ENCODE measurements at regions not wholly inside any gene's neighbourhood (a gene's known extent, or its start where the extent isn't known, plus 50 kb on each side); places are given as distances from the start of the nearest gene placed in this dataset.

DNA sequence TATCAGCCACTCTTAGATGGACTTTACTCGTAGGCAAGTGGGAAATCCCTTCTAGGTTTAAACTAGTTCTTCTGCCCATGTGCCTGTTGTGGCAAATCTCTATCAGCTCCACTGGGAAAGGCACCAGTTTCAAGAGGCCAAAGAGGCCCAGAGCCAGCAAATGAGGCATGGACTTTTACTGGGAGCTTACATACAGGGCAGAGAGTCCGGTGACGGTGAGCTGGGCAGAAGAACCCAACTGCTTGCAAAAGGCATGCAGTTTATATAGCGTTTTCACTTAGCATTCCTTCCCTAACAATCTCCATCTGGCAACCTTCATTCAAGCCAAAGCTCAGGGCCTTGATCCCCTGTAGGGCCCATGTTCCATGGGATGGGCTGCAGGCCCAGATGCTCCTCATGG lies 93.0 kb upstream of the C3orf80 start:
- DNase-seq = no peak

GRCh38 chr3:160133757-160134156 lies 91.5 kb upstream of the C3orf80 start:
- no peak for DNase-seq

DNA sequence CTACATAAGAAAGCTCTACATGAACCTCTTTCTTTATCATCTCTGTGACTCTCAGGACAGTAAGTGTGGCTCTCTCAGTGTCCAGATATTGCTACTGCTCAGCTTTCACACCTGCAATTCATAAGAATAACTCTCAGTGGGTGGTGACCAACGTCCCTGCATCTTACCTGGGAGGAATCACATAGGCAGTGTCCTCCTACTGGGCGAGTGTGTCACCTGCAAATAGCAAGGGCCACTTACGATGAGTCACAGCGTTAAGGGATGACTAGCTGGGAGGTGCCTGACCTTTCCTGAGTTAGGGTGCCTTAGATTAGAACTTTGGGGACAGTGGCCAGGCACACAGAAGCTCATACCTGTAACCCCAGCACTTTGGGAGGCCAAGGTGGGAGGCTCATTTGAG lies 90.8 kb upstream of the C3orf80 start:
- no peak for DNase-seq

DNA sequence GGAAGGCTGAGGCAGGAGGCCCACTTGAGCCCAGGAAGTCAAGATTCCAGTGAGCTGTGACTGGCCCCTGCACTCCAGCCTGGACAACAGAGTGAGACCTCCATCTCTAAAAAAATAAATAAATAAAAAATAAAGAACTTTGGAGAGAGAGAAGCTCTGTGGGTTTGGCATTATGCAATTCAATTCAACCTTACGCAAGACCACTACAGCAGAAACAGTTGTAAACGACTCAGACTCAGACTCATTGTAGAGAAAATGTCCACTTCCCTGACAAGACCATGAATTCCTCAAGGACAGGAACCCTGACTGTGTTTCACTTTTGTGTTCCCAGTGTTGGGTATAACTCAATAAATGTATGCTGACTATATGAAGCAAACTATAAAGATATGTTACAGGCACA lies 90.3 kb upstream of the C3orf80 start:
- no peak for DNase-seq

DNA sequence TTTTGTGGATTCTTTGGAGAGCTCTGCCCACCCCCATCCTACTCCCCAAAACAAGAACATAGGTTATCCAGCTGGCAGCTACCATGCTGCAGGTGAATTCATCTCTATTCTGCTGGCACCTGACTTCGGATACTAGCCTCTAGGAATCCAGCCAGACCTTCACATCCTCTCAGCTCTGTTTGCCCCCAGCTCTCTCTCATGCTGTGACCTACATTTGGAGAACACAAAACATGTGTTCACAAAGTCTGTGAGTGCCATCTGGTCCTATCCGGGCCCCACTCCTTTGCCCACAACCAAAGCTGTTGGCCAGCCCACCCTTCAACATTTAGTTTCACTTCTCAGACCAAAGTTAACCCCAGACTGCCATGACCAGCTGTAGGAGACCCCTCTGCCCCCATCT lies 89.4 kb upstream of the C3orf80 start:
- DNase-seq = no peak

DNA sequence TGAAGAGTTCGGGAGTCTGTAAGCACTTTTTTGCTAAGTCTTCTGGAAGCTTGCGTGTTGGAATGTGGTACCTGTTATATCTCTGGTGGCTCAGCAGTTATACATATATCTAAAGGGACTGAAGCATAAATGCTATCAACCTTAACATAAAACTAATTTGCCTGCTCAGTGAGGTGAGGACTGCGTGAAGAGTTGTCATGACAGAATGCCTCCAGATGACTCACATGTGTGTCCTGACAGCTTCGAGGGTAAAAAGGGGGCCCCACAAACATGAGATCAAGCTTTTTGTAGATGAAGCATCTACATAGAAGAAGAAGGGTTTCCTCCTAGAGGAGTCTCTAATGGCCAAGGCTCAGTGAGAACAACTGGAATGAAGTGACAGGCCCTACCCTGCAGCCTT lies 88.8 kb upstream of the C3orf80 start:
- DNase-seq = no peak

DNA sequence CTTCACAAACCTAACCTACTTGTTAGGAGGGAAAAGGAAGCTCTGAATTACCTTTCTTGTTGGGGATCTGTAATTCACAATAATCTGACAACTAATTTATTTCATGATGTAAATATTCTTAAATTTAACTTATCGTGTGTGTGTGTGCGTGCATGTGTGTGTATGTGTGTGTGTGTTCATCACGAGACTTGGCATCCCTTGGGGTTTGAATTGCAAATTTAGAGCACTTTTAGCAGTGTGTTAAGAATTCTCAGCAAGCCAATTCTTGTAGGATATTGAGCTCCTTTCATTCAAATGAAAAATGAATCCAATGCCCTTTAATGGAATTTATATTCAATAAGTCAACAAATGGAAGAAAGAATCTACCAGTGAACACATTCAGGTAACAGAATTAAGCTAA lies 85.9 kb upstream of the C3orf80 start:
- no peak for DNase-seq

DNA sequence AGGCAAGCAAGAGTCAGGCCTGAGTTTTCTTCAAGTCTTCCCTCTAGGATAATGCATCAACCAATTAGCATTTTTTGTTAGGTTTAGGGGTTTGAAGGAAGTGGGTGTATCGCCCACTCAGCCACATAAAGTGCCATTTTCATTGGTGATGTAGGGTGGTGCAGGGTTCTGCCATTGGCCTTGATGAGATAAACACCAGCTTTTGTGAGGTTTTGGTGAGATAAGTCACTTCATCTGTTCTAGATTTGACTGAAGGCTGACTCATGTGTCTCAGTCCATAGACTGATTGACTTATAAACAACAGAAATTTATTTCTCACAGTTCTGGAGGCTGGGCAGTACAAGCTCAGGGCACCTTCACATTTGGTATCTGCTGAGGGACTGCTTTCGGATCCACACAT lies 84.5 kb upstream of the C3orf80 start:
- no peak for DNase-seq

DNA sequence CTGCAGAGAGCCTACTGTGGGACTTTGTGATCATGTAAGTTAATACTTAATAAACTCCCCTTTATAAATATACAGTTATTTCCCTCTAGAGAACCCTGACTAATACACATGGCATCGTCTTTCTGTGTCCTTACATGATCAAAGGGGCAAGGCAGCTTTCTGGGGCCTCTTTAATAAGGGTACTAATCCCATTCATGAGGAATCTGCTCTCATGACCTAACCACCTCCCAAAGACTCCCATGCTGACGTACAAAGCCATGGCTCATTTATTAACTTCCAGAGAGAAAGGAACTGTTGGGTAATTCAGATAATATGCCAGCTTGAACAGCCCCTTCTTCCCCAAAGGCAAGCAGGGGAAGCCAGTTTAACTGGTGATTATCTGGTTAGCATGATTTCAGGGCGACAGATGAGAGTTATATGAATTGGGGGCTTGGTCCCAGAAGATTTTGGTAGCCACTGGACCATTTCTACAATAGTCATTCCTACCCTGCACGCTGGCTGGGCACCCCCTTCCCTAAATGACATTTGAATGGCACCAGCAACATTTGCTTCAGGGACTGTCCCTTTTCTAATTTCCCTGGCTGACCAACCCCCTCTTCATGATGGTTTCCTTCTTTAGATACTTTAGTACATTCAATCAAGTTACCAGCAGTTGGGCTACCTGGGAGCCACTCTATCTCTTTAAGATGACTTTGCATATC lies 83.6 kb upstream of the C3orf80 start:
- no peak for DNase-seq

DNA sequence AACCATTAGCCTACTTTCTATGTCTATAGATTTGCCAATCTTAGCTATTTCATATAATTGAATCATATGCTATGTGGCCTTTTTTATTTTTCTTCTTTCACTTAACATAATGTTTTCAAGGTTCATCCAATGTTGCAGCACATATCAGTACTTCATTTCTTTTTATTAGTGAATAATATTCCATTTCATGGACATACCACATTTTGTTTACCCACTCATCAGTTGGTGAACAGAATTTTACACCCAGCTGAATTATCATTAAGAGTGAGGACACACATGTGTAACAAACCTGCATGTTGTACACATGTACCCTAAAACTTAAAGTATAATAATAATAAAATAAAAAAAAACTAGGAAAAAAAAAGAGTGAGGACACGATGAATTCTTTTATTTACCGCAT lies 81.7 kb upstream of the C3orf80 start:
- no peak for DNase-seq

- DNase-seq = no peak
Measured at GRCh38 chr3:160150066-160150465, 75.2 kb upstream of the C3orf80 start.

DNA sequence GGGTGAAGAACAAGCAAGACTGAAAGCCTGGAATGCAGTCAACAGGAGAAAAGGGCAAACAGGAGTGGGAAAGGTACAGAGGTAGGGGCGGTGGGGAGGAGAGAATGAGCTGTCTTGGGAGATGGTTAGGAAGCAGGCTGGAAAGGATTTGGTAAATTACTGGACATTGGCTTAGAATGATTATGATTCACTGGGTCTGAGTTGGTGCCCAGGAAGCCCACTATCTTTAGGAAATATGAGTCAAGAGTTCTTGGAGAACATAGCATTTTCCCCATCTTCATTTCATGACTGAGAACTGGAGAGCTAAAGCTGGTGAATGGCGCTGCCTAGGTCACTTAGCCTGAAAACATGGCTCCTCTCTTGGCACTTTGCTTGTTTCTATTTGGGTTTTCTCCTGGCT lies 74.7 kb upstream of the C3orf80 start:
- no peak for DNase-seq

DNA sequence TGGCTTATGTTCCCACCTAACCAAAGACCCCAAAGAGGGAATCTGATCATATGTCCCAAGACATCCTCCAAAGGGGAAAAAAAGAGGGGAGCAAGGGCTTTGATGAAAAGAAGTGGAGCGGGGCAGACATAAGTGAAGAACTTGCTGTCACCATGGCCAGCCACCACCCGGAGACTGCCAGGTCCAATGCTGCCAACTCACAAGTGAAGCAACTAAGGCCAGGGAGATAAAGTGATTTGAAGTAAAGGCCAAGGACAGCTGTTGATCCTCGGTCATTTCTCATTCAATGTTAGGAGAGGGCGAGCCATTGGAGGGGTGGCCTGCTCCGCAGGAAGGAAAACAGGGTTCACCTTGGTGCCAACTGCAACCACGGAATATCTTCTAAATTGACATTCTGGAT lies 72.6 kb upstream of the C3orf80 start:
- no peak for DNase-seq

GRCh38 chr3:160154033-160154432 lies 71.2 kb upstream of the C3orf80 start:
- DNase-seq = no peak

DNA sequence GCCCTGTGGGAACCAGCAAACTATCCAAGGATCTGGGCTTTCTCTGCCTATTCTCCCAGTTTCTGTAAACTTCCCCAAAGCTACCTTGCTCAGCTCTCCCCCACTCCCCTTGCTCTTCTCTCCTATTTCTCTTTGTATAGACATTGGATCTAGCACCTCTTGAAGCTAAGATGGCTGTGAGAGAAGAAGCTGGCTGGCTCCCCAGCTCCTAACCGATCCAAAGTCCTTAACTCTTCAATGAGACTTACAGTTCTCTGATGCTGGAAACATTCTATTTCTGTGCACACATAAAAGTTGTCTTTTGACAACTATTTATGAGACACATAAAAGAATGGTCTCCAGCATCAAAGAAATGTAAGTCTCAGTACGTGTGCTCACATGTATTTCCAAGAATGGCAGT lies 70.6 kb upstream of the C3orf80 start:
- DNase-seq = no peak

DNA sequence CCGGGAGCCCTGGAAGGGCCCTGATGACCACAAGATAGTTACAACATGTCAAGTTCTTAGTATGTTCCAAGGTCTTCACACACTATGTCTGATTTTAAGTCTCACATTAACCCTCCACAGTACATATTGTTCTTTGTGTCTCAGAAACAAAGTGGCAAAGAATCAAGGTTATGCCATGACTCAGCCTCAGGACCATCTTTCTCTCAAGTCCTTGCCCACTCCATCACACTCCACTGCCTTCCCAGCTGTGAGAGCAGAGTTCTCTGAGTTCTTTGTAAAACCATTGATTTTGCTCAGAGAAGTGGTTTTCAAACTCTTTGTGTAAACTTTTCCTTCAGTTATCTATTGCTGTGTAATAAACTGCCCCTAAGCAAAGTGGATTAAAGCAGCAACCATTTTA lies 67.9 kb upstream of the C3orf80 start:
- no peak for DNase-seq

DNA sequence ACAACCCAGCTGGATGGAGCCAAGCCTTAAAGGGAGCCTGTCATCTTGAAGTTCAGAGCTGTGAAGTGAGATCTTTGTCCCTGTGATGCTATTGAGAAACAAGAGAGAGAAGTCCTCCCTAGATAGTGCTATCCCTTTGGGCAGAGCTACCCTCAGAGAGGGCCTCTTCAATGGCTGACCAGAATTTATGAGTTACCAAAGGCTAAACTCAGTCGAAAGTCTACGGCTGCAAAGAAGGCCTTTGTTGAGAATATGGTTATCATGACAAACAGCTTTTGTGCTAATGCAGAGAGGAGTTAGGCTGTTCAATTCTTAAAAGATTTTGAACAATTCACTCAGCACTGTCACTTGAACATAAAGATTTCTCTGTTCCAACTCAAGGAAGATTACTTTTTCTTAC lies 65.9 kb upstream of the C3orf80 start:
- DNase-seq = no peak

DNA sequence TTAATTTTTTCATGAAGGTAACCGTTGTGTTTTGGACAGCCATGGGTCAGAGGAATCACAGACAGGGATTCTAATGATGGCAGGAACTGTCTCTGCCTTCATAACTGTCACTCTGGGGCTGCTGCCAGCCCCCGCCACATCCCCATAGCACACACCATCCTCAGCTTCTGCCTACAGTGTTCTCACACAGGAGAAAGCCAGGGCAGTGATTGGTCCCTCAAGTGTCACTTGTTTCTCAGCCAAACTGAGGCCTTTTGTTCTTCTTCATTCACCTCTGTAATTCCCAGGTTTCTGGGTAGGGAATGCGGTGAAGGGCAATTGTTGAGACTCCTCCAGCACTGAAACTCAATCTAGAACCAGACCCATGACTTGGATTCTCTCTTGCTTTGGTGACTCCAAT lies 65.4 kb upstream of the C3orf80 start:
- DNase-seq = no peak

DNA sequence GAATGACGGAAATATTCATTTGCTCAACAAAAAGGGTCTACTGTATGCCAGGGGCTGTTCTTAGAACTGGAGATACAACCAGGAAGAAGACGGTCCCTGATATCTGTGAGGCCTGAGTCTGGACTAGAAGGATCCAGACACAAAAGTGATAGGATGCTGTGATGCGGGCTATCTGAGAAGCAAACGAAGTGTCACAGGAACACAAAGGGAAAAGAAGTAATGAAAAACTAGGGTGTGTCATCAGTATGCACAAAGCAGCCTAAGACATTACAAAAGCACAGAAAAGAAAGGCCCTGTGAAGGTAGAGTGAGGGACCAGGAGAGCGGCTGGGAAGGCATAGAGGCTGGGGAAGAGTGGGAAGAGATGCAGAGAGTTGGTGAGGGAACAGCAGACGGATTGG lies 63.3 kb upstream of the C3orf80 start:
- no peak for DNase-seq

- no peak for DNase-seq
Measured at GRCh38 chr3:160162440-160162839, 62.8 kb upstream of the C3orf80 start.

- peak; percentile 36 for DNase-seq
Measured at GRCh38 chr3:160163229-160163878, 61.9 kb upstream of the C3orf80 start.

DNA sequence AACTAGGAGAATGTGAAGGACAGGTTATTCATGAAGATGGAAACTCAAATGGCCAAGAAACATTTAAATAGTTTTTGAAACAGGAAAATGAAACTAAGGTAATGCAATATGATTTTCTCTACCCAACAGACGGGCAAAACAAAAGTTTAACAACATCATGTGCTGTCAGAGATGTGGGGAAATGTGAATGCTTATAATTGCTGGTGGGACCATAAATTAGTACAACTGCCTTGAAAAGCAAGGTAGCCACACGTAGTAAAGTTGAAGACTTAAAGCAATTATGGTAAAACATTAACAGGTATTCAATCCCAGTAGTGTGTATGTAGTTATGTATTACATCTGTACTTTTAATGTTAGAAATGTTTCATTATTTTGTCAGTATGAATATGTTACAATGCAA lies 57.0 kb upstream of the C3orf80 start:
- DNase-seq = no peak

DNA sequence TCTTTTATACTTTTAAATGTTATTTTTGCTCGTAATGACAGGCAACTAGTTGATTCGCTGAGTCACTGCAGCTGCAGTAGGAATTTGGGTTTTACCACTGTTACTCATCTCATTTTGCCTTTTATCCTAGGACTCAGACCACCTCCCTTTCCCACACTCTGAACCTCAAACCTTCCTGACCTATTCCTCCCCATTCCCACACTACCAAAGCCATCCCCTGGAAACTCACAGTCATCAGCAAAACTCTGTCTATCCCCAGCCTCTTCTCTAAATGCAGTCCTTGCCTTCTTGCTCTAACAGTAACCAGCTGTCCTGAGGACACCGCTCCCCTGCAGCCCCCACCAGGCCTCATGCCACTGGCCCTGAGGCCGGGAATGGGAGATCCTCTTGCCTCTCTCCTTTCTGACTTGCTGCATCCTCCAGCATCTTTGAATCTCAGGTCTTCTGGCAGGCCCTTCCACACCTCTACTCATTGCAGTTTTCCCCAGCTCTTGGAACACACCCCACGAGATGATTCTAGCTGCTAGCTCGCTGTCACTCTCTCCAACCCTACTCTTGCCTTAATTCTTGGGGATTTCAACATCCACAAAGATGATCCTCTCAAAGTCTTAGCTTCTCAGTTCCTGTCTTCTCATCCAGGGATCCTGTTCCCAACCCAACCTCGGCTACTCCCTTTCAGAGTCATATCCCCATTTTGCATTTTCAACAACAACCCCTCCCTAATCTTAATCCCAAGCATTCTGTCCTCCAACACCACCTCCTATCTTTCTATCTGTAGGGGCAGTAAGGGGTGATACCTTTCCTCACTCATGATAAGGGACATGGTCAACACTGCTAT lies 55.9 kb upstream of the C3orf80 start:
- no peak for DNase-seq

All from COR-L47 (cell line).